PC-9 (cell line): ENCODE measurements at regions not wholly inside any gene's neighbourhood (a gene's known extent, or its start where the extent isn't known, plus 50 kb on each side); places are given as distances from the start of the nearest gene placed in this dataset.

ENCODE experiments used
- EZH2 ChIP-seq: fragments of 200-600 bp; sonication (generic); IDR thresholded peaks from 2 replicates; pipeline ENCODE4 v1.8.0; 2017; ENCODE audit warnings: antibody characterized with exemption, low read depth
- TF ChIP-seq, protein P1 (sequence below): fragments of 200-600 bp; sonication (generic); conservative IDR thresholded peaks from 2 replicates; pipeline ENCODE4 v1.6.1; 2017; ENCODE audit warnings: mixed run types, antibody characterized with exemption, mild to moderate bottlenecking, moderate library complexity

- TF ChIP-seq EZH2, result no peak
- TF ChIP-seq, protein P1, sequence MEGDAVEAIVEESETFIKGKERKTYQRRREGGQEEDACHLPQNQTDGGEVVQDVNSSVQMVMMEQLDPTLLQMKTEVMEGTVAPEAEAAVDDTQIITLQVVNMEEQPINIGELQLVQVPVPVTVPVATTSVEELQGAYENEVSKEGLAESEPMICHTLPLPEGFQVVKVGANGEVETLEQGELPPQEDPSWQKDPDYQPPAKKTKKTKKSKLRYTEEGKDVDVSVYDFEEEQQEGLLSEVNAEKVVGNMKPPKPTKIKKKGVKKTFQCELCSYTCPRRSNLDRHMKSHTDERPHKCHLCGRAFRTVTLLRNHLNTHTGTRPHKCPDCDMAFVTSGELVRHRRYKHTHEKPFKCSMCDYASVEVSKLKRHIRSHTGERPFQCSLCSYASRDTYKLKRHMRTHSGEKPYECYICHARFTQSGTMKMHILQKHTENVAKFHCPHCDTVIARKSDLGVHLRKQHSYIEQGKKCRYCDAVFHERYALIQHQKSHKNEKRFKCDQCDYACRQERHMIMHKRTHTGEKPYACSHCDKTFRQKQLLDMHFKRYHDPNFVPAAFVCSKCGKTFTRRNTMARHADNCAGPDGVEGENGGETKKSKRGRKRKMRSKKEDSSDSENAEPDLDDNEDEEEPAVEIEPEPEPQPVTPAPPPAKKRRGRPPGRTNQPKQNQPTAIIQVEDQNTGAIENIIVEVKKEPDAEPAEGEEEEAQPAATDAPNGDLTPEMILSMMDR, result no peak
Measured at GRCh38 chr18:8948471-8949149, 153.9 kb upstream of the NDUFV2 start.
